OCI-LY1 (cell line): ENCODE measurements at regions not wholly inside any gene's neighbourhood (a gene's known extent, or its start where the extent isn't known, plus 50 kb on each side); places are given as distances from the start of the nearest gene placed in this dataset.

Source experiments
- H2AFZ ChIP-seq: fragments of 200-600 bp; sonication (generic), shearing (Covaris generic); 2 replicates; pipeline ENCODE4 v1.6.0; 2014; ENCODE audit warnings: antibody characterized with exemption, mild to moderate bottlenecking, low read length
- H3F3A ChIP-seq: fragments of 200-600 bp; sonication (generic), shearing (Covaris generic); 2 replicates; pipeline ENCODE4 v1.6.0; 2014; ENCODE audit warnings: mild to moderate bottlenecking, antibody characterized with exemption, low read length, moderate library complexity; ENCODE audit not compliant: insufficient read depth
- H3K27ac ChIP-seq: fragments of 200-600 bp; sonication (generic); 2 replicates; pipeline ENCODE4 v1.5.1; 2014; ENCODE audit warnings: low read length, mixed run types, mild to moderate bottlenecking, low read depth; ENCODE audit not compliant: poor library complexity, severe bottlenecking
- H3K27me3 ChIP-seq: fragments of 200-600 bp; sonication (generic); 2 replicates; pipeline ENCODE4 v1.6.0; 2014; ENCODE audit warnings: antibody characterized with exemption, mild to moderate bottlenecking, low read length, moderate library complexity; ENCODE audit not compliant: insufficient read depth
- H3K36me3 ChIP-seq: fragments of 200-600 bp; sonication (generic); 2 replicates; pipeline ENCODE4 v1.6.1; 2014; ENCODE audit warnings: mild to moderate bottlenecking, antibody characterized with exemption, low read length, moderate library complexity, mixed read lengths; ENCODE audit not compliant: insufficient read depth
- H3K4me1 ChIP-seq: fragments of 200-600 bp; sonication (generic); 2 replicates; pipeline ENCODE4 v1.5.1; 2014; ENCODE audit warnings: mild to moderate bottlenecking, low read length, moderate library complexity; ENCODE audit not compliant: insufficient read depth, severe bottlenecking
- H3K4me2 ChIP-seq: fragments of 200-600 bp; sonication (generic), shearing (Covaris generic); 2 replicates; pipeline ENCODE4 v1.6.1; 2014; ENCODE audit warnings: low read length
- H3K4me3 ChIP-seq: fragments of 200-600 bp; sonication (generic); 2 replicates; pipeline ENCODE4 v1.5.1; 2014; ENCODE audit warnings: low read length, low read depth, mild to moderate bottlenecking, mixed read lengths; ENCODE audit not compliant: poor library complexity, severe bottlenecking
- H3K79me2 ChIP-seq: fragments of 200-600 bp; shearing (Covaris generic); 2 replicates; pipeline ENCODE4 v1.6.1; 2016; ENCODE audit warnings: mixed run types, low read length, mixed read lengths; ENCODE audit not compliant: insufficient read depth
- H3K9ac ChIP-seq: fragments of 200-600 bp; sonication (generic), shearing (Covaris generic); 2 replicates; pipeline ENCODE4 v1.6.1; 2014; ENCODE audit warnings: mild to moderate bottlenecking, low read length, mixed read lengths
- H3K9me2 ChIP-seq: fragments of 200-600 bp; sonication (generic), shearing (Covaris generic); 2 replicates; pipeline ENCODE4 v1.6.1; 2014; ENCODE audit warnings: low read depth, mild to moderate bottlenecking, low read length, mixed read lengths
- H3K9me3 ChIP-seq: fragments of 200-600 bp; shearing (Covaris generic); 2 replicates; pipeline ENCODE4 v1.6.1; 2014; ENCODE audit warnings: low read length, mixed read lengths
- H4K20me1 ChIP-seq: fragments of 200-600 bp; sonication (generic), shearing (Covaris generic); 2 replicates; pipeline ENCODE4 v1.6.0; 2016; ENCODE audit warnings: mild to moderate bottlenecking, low read length; ENCODE audit not compliant: insufficient read depth
- EZH2 ChIP-seq: fragments of 200-600 bp; sonication (generic), shearing (Covaris generic); IDR thresholded peaks from 2 replicates; pipeline ENCODE4 v1.8.0; 2017; ENCODE audit warnings: borderline replicate concordance, mixed run types, mild to moderate bottlenecking, antibody characterized with exemption, low read length, moderate library complexity, mixed read lengths
- TF ChIP-seq, protein P1 (sequence below): fragments of 200-600 bp; sonication (generic), shearing (Covaris generic); IDR thresholded peaks from 2 replicates; pipeline ENCODE4 v1.5.1; 2017; ENCODE audit warnings: mild to moderate bottlenecking, antibody characterized with exemption, low read length, moderate library complexity, mixed read lengths

GRCh38 chr18:28801876-28802275 lies 624.9 kb upstream of the CDH2 start:
- TF ChIP-seq, protein P1, sequence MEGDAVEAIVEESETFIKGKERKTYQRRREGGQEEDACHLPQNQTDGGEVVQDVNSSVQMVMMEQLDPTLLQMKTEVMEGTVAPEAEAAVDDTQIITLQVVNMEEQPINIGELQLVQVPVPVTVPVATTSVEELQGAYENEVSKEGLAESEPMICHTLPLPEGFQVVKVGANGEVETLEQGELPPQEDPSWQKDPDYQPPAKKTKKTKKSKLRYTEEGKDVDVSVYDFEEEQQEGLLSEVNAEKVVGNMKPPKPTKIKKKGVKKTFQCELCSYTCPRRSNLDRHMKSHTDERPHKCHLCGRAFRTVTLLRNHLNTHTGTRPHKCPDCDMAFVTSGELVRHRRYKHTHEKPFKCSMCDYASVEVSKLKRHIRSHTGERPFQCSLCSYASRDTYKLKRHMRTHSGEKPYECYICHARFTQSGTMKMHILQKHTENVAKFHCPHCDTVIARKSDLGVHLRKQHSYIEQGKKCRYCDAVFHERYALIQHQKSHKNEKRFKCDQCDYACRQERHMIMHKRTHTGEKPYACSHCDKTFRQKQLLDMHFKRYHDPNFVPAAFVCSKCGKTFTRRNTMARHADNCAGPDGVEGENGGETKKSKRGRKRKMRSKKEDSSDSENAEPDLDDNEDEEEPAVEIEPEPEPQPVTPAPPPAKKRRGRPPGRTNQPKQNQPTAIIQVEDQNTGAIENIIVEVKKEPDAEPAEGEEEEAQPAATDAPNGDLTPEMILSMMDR, result no peak
- TF ChIP-seq EZH2, result no peak
- no peak overlapping the region for H3K4me2 ChIP-seq
- no peaks in the 10 kb centered on the region for H3K9me2 ChIP-seq
- H3K79me2 ChIP-seq, result no peaks in the 10 kb centered on the region
- no peak overlapping the region for H3K9ac ChIP-seq
- no peak overlapping the region for H3K27ac ChIP-seq
- H4K20me1 ChIP-seq, result no peaks in the 10 kb centered on the region
- H3K27me3 ChIP-seq, result no peaks in the 10 kb centered on the region
- no peaks in the 10 kb centered on the region for H3K9me3 ChIP-seq
- no peak overlapping the region for H3K4me3 ChIP-seq
- no peaks in the 10 kb centered on the region for H3K4me1 ChIP-seq
- no peak overlapping the region for H2AFZ ChIP-seq
- H3F3A ChIP-seq, result no peaks in the 10 kb centered on the region
- no peaks in the 10 kb centered on the region for H3K36me3 ChIP-seq

DNA sequence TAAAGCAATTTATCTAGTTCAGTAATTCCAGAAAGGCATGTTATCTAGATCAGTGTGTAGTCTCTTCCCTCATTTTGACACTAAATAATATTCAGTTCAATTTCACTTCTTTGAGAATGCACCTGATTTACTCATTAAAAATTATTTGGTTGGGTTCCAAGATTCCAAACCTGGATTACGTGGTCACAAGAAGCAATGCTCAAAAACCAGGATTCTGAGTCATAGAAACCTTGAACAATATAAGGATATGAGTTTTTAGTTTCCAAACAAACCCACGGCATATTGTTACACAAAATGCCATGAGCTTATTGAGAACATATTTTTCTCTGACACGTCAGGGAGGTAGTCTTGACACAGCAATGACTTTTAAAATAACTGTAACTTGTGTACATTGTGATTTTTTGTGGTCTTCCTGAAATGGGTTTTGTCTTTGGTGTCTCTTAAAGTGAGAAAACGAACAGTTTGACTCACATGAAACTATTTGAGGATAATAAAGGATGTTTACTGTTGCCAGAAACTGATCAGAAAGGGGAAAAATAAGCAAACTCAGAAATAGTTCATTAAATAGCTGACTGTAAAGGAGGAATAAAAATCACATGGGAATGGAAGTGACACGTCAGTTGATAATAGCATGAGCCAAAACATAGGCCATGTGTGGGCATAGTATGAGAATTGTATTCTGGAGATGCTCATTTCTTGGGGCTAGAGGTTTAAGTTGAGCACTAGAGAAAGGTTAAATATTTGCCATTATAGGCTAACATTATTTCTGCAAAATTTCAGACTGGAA lies 617.7 kb upstream of the CDH2 start:
- H3F3A ChIP-seq, result no peaks in the 10 kb centered on the region
- H3K9me2 ChIP-seq, result no peaks in the 10 kb centered on the region
- no peaks in the 10 kb centered on the region for H3K79me2 ChIP-seq
- H3K4me2 ChIP-seq, result no peak overlapping the region
- no peak overlapping the region for H3K9ac ChIP-seq
- H3K9me3 ChIP-seq, result no peaks in the 10 kb centered on the region
- H2AFZ ChIP-seq, result no peak overlapping the region
- TF ChIP-seq, protein P1, result no peak
- no peak for TF ChIP-seq EZH2
- H4K20me1 ChIP-seq, result no peaks in the 10 kb centered on the region
- H3K27ac ChIP-seq, result no peak overlapping the region
- H3K4me1 ChIP-seq, result no peaks in the 10 kb centered on the region
- H3K4me3 ChIP-seq, result no peak overlapping the region
- no peaks in the 10 kb centered on the region for H3K27me3 ChIP-seq
- no peaks in the 10 kb centered on the region for H3K36me3 ChIP-seq

- Histone ChIP-seq H3K9me2 (no peaks in the 10 kb centered on the region), H3K27ac (no peak overlapping the region), H4K20me1 (no peaks in the 10 kb centered on the region), H3K4me2 (no peak overlapping the region), H3K9ac (no peak overlapping the region), H3K9me3 (no peaks in the 10 kb centered on the region), H3K36me3 (no peaks in the 10 kb centered on the region), H3K4me3 (no peak overlapping the region), H3K4me1 (no peaks in the 10 kb centered on the region), H3F3A (no peaks in the 10 kb centered on the region), H3K79me2 (no peaks in the 10 kb centered on the region), H2AFZ (no peak overlapping the region), H3K27me3 (no peaks in the 10 kb centered on the region)
- TF ChIP-seq EZH2, result no peak
- TF ChIP-seq, protein P1, result no peak
Observed at GRCh38 chr18:28793901-28794300, 617.0 kb upstream of the CDH2 start.
